Tongue (tissue), 1 donor: ENCODE measurements at regions not wholly inside any gene's neighbourhood (a gene's known extent, or its start where the extent isn't known, plus 50 kb on each side); places are given as distances from the start of the nearest gene placed in this dataset.
A peak's percentile ranks its signal among the peaks of the same experiment; 100 is the strongest.

ENCODE experiments used
- DNase-seq: peaks from one replicate; pipeline ENCODE4 v3.0.0-alpha.2; 2015

DNA sequence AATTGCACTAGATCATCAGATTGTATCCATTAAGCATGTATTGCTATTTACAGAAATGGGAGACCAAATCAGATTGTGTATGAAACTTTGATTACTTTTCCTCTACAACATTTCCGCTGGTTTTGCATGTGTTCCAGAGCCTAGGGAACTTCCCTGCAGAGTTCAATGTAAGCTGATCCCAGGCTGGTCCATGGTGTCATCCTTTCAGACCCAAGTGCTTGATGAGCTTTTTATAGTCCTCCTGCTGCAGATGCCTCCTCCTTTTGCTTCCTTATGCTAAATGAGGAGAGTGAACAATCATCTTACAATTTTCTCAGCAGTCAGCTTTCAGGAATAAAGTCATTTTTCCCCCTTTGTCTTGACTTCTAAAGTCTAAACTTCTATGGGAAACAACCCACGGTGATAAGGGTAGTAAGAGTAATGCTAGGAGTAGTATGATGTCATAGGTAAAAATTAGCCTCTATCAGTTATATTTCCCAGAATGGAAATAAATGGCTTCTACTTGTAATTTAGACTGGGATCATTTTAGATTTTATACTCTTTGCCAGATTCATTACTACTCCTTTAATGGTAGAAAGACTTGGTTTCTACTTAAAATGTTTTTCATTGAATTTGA lies 55.1 kb upstream of the SLC4A4 start:
- peak; percentile 63 for DNase-seq

DNA sequence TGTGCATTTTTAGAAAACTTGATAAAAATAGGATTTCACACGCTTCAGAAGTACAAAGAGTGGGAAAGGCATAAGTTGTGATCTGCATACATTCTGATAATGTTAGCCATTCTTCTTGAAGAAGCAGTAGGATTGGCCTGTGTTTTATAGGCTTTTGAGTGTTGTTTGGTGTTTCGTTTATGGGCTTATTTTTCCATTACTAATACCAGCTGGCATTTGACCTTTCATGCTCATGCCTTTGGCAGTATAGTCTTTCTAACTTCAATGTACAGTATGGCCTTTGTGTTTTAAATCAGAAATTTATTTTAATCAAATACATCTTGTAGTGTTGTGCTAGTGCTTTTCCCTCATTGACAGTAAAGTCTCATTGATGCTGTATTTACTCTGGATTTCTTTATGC lies 51.5 kb upstream of the SLC4A4 start:
- no peak for DNase-seq

DNA sequence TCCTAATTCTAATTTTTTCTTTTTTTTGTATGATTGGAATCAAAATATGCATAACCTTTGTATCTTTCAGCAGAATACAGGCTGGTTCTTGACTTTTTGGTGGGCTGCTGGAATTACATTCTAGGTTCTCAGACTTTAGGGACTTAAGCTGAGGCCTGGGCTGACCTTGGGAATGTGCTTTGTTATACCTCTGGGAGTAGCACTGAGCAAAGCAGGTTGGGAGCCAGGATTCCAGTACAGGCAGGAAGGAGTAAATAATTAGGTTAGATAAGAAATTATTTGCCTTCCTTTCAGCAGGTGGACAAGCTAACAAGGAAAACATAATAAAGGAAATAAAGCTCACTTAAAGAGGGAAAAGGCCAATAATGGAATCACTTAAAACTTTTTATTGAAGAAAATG lies 49.9 kb upstream of the SLC4A4 start:
- no peak for DNase-seq
